B cell (primary cell): ENCODE measurements at regions not wholly inside any gene's neighbourhood (a gene's known extent, or its start where the extent isn't known, plus 50 kb on each side); places are given as distances from the start of the nearest gene placed in this dataset.

ENCODE experiments used
- ATAC-seq: fragments of 200-7000 bp; cut with Tn5 transposase; one replicate; pipeline ENCODE4 v1.10.0; 2021; ENCODE audit warnings: low read depth, mild to moderate bottlenecking, moderate number of reproducible peaks, moderate library complexity
- CTCF ChIA-PET: fragments of 350-600 bp; sonication (Branson Sonifier 250); formaldehyde crosslinking; loops from one replicate; lab custom pipeline; 2021; ENCODE audit warnings: antibody characterized with exemption, inconsistent platforms; lab: Charles Lee
- POLR2A ChIA-PET: fragments of 350-600 bp; sonication (Branson Sonifier 250); formaldehyde crosslinking; loops from one replicate; lab custom pipeline; 2021; ENCODE audit warnings: antibody characterized with exemption; lab: Charles Lee
- DNase-seq: peaks from one replicate; pipeline ENCODE4 v3.0.0; 2013
- H2AFZ ChIP-seq: 2 replicates; pipeline ENCODE4 v1.6.1; 2012; ENCODE audit warnings: mild to moderate bottlenecking, low read depth, low read length; ENCODE audit not compliant: insufficient read depth, poor library complexity, severe bottlenecking
- H3K27ac ChIP-seq, 2 donors: 1 replicate in 1 of 2; 2 replicates in 1 of 2; pipeline ENCODE4 v1.5.1; 2012 to 2013; ENCODE audit warnings: low read length in 2 of 2, mild to moderate bottlenecking in 2 of 2, moderate library complexity in 1 of 2
- H3K27me3 ChIP-seq, 4 experiments: fragments of 200-600 bp in 1 of 4; sonication (generic) in 1 of 4; replicated peaks in 1 of 4; 1 replicate in 2 of 4; 2 replicates in 2 of 4; pipeline versions ENCODE4 v1.6.1 to v1.7.0; 2013 to 2016; ENCODE audit warnings: low read length in 3 of 4, mild to moderate bottlenecking in 2 of 4, mixed read lengths in 1 of 4, moderate library complexity in 1 of 4; ENCODE audit not compliant: insufficient read depth in 4 of 4, control insufficient read depth in 3 of 4; ENCODE audit errors: control extremely low read depth in 1 of 4
- H3K36me3 ChIP-seq, 2 experiments: replicated peaks in 1 of 2; 1 replicate in 1 of 2; 2 replicates in 1 of 2; pipeline versions ENCODE4 v1.6.1 to v1.7.1; 2013; ENCODE audit warnings: low read length in 1 of 2; ENCODE audit not compliant: insufficient read depth in 2 of 2, control insufficient read depth in 1 of 2; ENCODE audit errors: control extremely low read depth in 1 of 2, extremely low read depth in 1 of 2
- H3K4me1 ChIP-seq, 2 donors: fragments of 200-600 bp in 1 of 2; sonication (generic) in 1 of 2; 1 replicate in 1 of 2; 2 replicates in 1 of 2; pipeline versions ENCODE4 v1.5.1 to v1.6.1; 2013 to 2017; ENCODE audit warnings: low read length in 2 of 2; ENCODE audit not compliant: control insufficient read depth in 2 of 2, insufficient read depth in 2 of 2
- H3K4me2 ChIP-seq: replicated peaks from 2 replicates; pipeline ENCODE3; 2012; ENCODE audit warnings: mild to moderate bottlenecking, low read depth, low read length; ENCODE audit not compliant: poor library complexity, severe bottlenecking
- H3K4me3 ChIP-seq, 5 experiments: fragments of 200-600 bp in 1 of 5; sonication (generic) in 1 of 5; 1 replicate in 3 of 5; 2 replicates in 2 of 5; pipeline versions ENCODE4 v1.5.1 to v1.7.0; 2011 to 2016; ENCODE audit warnings: low read length in 4 of 5, mild to moderate bottlenecking in 4 of 5, low read depth in 2 of 5, control low read depth in 1 of 5, moderate library complexity in 1 of 5; ENCODE audit not compliant: insufficient read depth in 1 of 5; ENCODE audit errors: control extremely low read depth in 1 of 5, extremely low read depth in 1 of 5
- H3K79me2 ChIP-seq: fragments of 200-600 bp; sonication (generic); one replicate; pipeline ENCODE4 v1.6.0; 2016; ENCODE audit warnings: low read length; ENCODE audit not compliant: control insufficient read depth, insufficient read depth
- H3K9ac ChIP-seq: fragments of 200-600 bp; sonication (generic); 2 replicates; pipeline ENCODE4 v1.6.1; 2017; ENCODE audit warnings: mild to moderate bottlenecking, low read length, moderate library complexity
- H3K9me3 ChIP-seq, 3 donors: one replicate each; pipeline versions ENCODE4 v1.6.1 to v1.7.1; 2013; ENCODE audit warnings: low read length in 2 of 3; ENCODE audit not compliant: control insufficient read depth in 2 of 3, insufficient read depth in 1 of 3; ENCODE audit errors: control extremely low read depth in 1 of 3
- H4K20me1 ChIP-seq: 2 replicates; pipeline ENCODE4 v1.6.0; 2012; ENCODE audit warnings: mild to moderate bottlenecking, low read length; ENCODE audit not compliant: insufficient read depth, control insufficient read depth, poor library complexity, severe bottlenecking
- H3K27ac Mint-ChIP-seq: one replicate; pipeline ENCODE4 v1.8.0; 2021; ENCODE audit warnings: mixed read lengths
- H3K27me3 Mint-ChIP-seq: one replicate; pipeline ENCODE4 v1.8.0; 2021; ENCODE audit warnings: mixed read lengths
- H3K4me1 Mint-ChIP-seq: one replicate; pipeline ENCODE4 v1.8.0; 2021; ENCODE audit warnings: mixed read lengths
- H3K4me3 Mint-ChIP-seq: one replicate; pipeline ENCODE4 v1.8.0; 2021; ENCODE audit warnings: mixed read lengths
- H3K9me3 Mint-ChIP-seq: one replicate; pipeline ENCODE4 v1.8.0; 2022; ENCODE audit warnings: mixed read lengths; ENCODE audit not compliant: insufficient read depth
- CTCF ChIP-seq: fragments of 200-600 bp; IDR thresholded peaks from one replicate; pipeline ENCODE4 v1.8.0; 2022; ENCODE audit warnings: antibody characterized with exemption, mild to moderate bottlenecking
- EZH2 ChIP-seq: IDR thresholded peaks from 2 replicates; pipeline ENCODE4 v1.6.1; 2012; ENCODE audit warnings: borderline replicate concordance, low read depth, mild to moderate bottlenecking, moderate library complexity, low read length; ENCODE audit not compliant: insufficient read depth, poor library complexity, severe bottlenecking
- WGBS: methylation state at CpG from one replicate; pipeline ENCODE4 v1.1.5; 2013; ENCODE audit warnings: missing lambda C conversion rate; ENCODE audit not compliant: insufficient coverage; 5-methylcytosine and 5-hydroxymethylcytosine counted together
- intact Hi-C: fragments of 100-400 bp; cut with micrococcal nuclease; formaldehyde crosslinking; loops from one replicate; pipeline ENCODE4 v1.10.0; 2022

DNA sequence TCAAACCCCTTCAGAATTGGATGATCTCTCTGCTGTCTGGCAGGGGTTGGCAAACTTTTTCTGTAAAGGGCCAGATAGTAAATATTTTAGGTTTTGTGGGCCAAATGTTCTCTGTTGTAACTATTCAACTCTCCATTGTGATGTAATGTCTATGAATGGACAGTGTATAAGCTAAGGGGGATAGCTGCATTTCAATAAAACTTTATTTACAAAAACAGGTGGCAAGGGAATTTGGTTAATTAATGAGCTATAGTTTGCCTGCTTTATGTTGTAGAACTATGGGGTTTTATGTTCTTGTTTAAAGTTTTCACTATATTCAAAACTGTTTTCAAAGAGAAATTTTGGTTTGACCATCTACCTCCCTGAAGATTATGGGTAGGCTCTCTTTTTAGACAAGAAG lies 182.1 kb upstream of the CITED2 start:
- H3K9me3 ChIP-seq: no peaks in the 10 kb centered on the region
- H3K4me2 ChIP-seq: no peak overlapping the region
- no peak overlapping the region for H3K27ac Mint-ChIP-seq
- no peaks in the 10 kb centered on the region for H3K9me3 Mint-ChIP-seq
- DNase-seq (no peak), ATAC-seq (no peak)
- no peak overlapping the region for H3K9ac ChIP-seq
- intact Hi-C loops: no loop called here
- H3K4me3 Mint-ChIP-seq: no peak overlapping the region
- TF ChIP-seq CTCF: no peak
- ChIA-PET POLR2A (no interaction called here), CTCF (no interaction called here)
- H3K27me3 ChIP-seq: no peaks in the 10 kb centered on the region
- H3K4me3 ChIP-seq: no peak overlapping the region
- no peaks in the 10 kb centered on the region for H3K27me3 Mint-ChIP-seq
- no peak overlapping the region for H3K27ac ChIP-seq
- no peaks in the 10 kb centered on the region for H4K20me1 ChIP-seq
- H3K36me3 ChIP-seq: no peaks in the 10 kb centered on the region
- H3K4me1 Mint-ChIP-seq: no peaks in the 10 kb centered on the region
- no peaks in the 10 kb centered on the region for H3K4me1 ChIP-seq
- H2AFZ ChIP-seq: no peak overlapping the region
- no peaks in the 10 kb centered on the region for H3K79me2 ChIP-seq

GRCh38 chr6:139553916-139554315 lies 179.5 kb upstream of the CITED2 start:
- Mint-ChIP-seq H3K27me3 (no peaks in the 10 kb centered on the region), H3K27ac (no peak overlapping the region), H3K9me3 (no peaks in the 10 kb centered on the region), H3K4me3 (no peak overlapping the region), H3K4me1 (no peaks in the 10 kb centered on the region)
- H2AFZ ChIP-seq: no peak overlapping the region
- H3K27ac ChIP-seq: no peak overlapping the region
- H3K4me2 ChIP-seq: no peak overlapping the region
- CTCF ChIA-PET: no interaction called here
- no peaks in the 10 kb centered on the region for H3K79me2 ChIP-seq
- intact Hi-C loops: no loop called here
- DNase-seq (no peak), ATAC-seq (no peak)
- no peaks in the 10 kb centered on the region for H3K36me3 ChIP-seq
- POLR2A ChIA-PET: no interaction called here
- no peak for TF ChIP-seq CTCF
- TF ChIP-seq EZH2: no peak
- H3K9ac ChIP-seq: no peak overlapping the region
- H3K4me1 ChIP-seq: no peaks in the 10 kb centered on the region
- no peak overlapping the region for H3K4me3 ChIP-seq
- 88% methylated on average over 6 of the region's 7 CpGs for WGBS
- H4K20me1 ChIP-seq: no peaks in the 10 kb centered on the region
- no peaks in the 10 kb centered on the region for H3K27me3 ChIP-seq
- no peaks in the 10 kb centered on the region for H3K9me3 ChIP-seq
